H1 (cell line): ENCODE measurements at regions not wholly inside any gene's neighbourhood (a gene's known extent, or its start where the extent isn't known, plus 50 kb on each side); places are given as distances from the start of the nearest gene placed in this dataset.

Source experiments
- CTCF ChIA-PET: fragments of 300-600 bp; sonication (Branson Sonifier 250); formaldehyde crosslinking; loops from one replicate; lab custom pipeline; 2021; ENCODE audit not compliant: partially characterized antibody; lab: Charles Lee
- POLR2A ChIA-PET: fragments of 300-600 bp; sonication (Branson Sonifier 250); formaldehyde crosslinking; loops from one replicate; lab custom pipeline; 2021; ENCODE audit warnings: inconsistent platforms; ENCODE audit not compliant: partially characterized antibody; lab: Charles Lee
- DNase-seq, 2 experiments: peaks; one replicate each; pipeline versions ENCODE4 v3.0.0 to v3.0.0-alpha.2; 2010 to 2022; ENCODE audit warnings: low spot score in 2 of 2, low read depth in 1 of 2, mixed read lengths in 1 of 2
- FAIRE-seq: peaks from 2 replicates; lab custom pipeline; 2011; peaks lifted over from hg19 to GRCh38; lab: Jason Lieb, UNC
- H2AFZ ChIP-seq: 2 replicates; pipeline ENCODE4 v1.8.1; 2012; ENCODE audit warnings: low read length, inconsistent platforms
- H2AK5ac ChIP-seq: 2 replicates; pipeline ENCODE4 v1.6.1; 2013; ENCODE audit warnings: low read depth, low read length
- H2BK120ac ChIP-seq: replicated peaks from 2 replicates; pipeline ENCODE3; 2013; ENCODE audit warnings: low read depth, low read length, inconsistent platforms
- H2BK12ac ChIP-seq: 2 replicates; pipeline ENCODE4 v1.6.1; 2013; ENCODE audit warnings: low read depth, low read length
- H2BK15ac ChIP-seq: 2 replicates; pipeline ENCODE4 v1.6.1; 2013; ENCODE audit warnings: low read length
- H2BK20ac ChIP-seq: 2 replicates; pipeline ENCODE4 v1.6.1; 2013; ENCODE audit warnings: low read length
- H2BK5ac ChIP-seq: 2 replicates; pipeline ENCODE4 v1.6.1; 2013; ENCODE audit warnings: low read depth, low read length
- H3K14ac ChIP-seq: 2 replicates; pipeline ENCODE4 v1.6.1; 2013; ENCODE audit warnings: inconsistent platforms; ENCODE audit not compliant: insufficient read length
- H3K18ac ChIP-seq: 2 replicates; pipeline ENCODE4 v1.6.1; 2013; ENCODE audit warnings: low read length; ENCODE audit errors: extremely low read depth
- H3K23ac ChIP-seq: 2 replicates; pipeline ENCODE4 v1.6.1; 2013; ENCODE audit warnings: inconsistent platforms; ENCODE audit not compliant: insufficient read length
- H3K23me2 ChIP-seq: 2 replicates; pipeline ENCODE4 v1.6.1; 2013; ENCODE audit warnings: low read depth, low read length
- H3K27ac ChIP-seq: 2 replicates; pipeline ENCODE4 v1.6.1; 2011; ENCODE audit warnings: low read depth, low read length, inconsistent platforms
- H3K27me3 ChIP-seq, 4 experiments: replicated peaks in 1 of 4; 1 replicate in 1 of 4; 2 replicates in 3 of 4; pipeline versions ENCODE4 v1.6.1 to v1.8.1; 2011 to 2013; ENCODE audit warnings: low read length in 3 of 4, mild to moderate bottlenecking in 3 of 4, inconsistent platforms in 2 of 4, mixed read lengths in 2 of 4, moderate library complexity in 1 of 4; ENCODE audit not compliant: control insufficient read depth in 3 of 4, insufficient read depth in 3 of 4; ENCODE audit errors: extremely low read depth in 1 of 4
- H3K36me3 ChIP-seq, 4 experiments: 2 replicates each; pipeline versions ENCODE4 v1.6.1 to v1.8.1; 2011 to 2013; ENCODE audit warnings: mild to moderate bottlenecking in 4 of 4, low read length in 3 of 4, moderate library complexity in 2 of 4, control low read depth in 1 of 4, inconsistent platforms in 1 of 4; ENCODE audit not compliant: insufficient read depth in 4 of 4, control insufficient read depth in 2 of 4
- H3K4ac ChIP-seq: replicated peaks from 2 replicates; pipeline ENCODE3; 2013; ENCODE audit warnings: low read length, low read depth, mixed read lengths, inconsistent platforms; ENCODE audit not compliant: insufficient read length
- H3K4me1 ChIP-seq, 4 experiments: replicated peaks in 1 of 4; 1 replicate in 1 of 4; 2 replicates in 3 of 4; pipeline versions ENCODE4 v1.6.1 to v1.8.1; 2011 to 2013; ENCODE audit warnings: low read length in 3 of 4, inconsistent platforms in 2 of 4, mixed read lengths in 1 of 4; ENCODE audit not compliant: insufficient read depth in 4 of 4, control insufficient read depth in 3 of 4
- H3K4me2 ChIP-seq, 2 experiments: 2 replicates each; pipeline versions ENCODE4 v1.6.1 to v1.8.1; 2011 to 2013; ENCODE audit warnings: low read depth in 2 of 2, low read length in 2 of 2, control low read depth in 1 of 2, inconsistent platforms in 1 of 2, mild to moderate bottlenecking in 1 of 2; ENCODE audit not compliant: insufficient read depth in 1 of 2
- H3K4me3 ChIP-seq, 4 experiments: fragments of 200-600, 300-600 bp in 1 of 4; sonication (generic), shearing (Covaris generic), sonication (Bioruptor Twin) in 1 of 4; 2 replicates each; pipeline versions ENCODE4 v1.5.1 to v1.8.1; 2011 to 2016; ENCODE audit warnings: low read length in 4 of 4, low read depth in 3 of 4, control low read depth in 2 of 4, inconsistent platforms in 2 of 4, mild to moderate bottlenecking in 2 of 4, mixed read lengths in 1 of 4, moderate library complexity in 1 of 4; ENCODE audit not compliant: insufficient read depth in 2 of 4; ENCODE audit errors: extremely low read depth in 1 of 4
- H3K56ac ChIP-seq: replicated peaks from 2 replicates; pipeline ENCODE3; 2013; ENCODE audit warnings: low read depth, mild to moderate bottlenecking, mixed read lengths, low read length, inconsistent platforms; ENCODE audit not compliant: insufficient read length
- H3K79me1 ChIP-seq: 2 replicates; pipeline ENCODE4 v1.6.1; 2013; ENCODE audit warnings: low read depth, low read length, control low read depth
- H3K79me2 ChIP-seq, 2 experiments: 2 replicates each; pipeline versions ENCODE4 v1.6.1 to v1.8.1; 2012 to 2013; ENCODE audit warnings: low read length in 2 of 2, mild to moderate bottlenecking in 2 of 2, inconsistent platforms in 1 of 2; ENCODE audit not compliant: insufficient read depth in 2 of 2, control insufficient read depth in 1 of 2
- H3K9ac ChIP-seq, 4 experiments: replicated peaks in 1 of 4; 1 replicate in 1 of 4; 2 replicates in 3 of 4; pipeline versions ENCODE4 v1.6.1 to v1.8.1; 2011 to 2013; ENCODE audit warnings: low read depth in 3 of 4, low read length in 3 of 4, control low read depth in 2 of 4, mild to moderate bottlenecking in 2 of 4, moderate library complexity in 2 of 4, inconsistent platforms in 1 of 4; ENCODE audit errors: extremely low read depth in 1 of 4
- H3K9me3 ChIP-seq, 2 experiments: 2 replicates each; pipeline versions ENCODE4 v1.6.1 to v1.8.1; 2012 to 2013; ENCODE audit warnings: mild to moderate bottlenecking in 2 of 2, moderate library complexity in 2 of 2, control low read depth in 1 of 2, inconsistent platforms in 1 of 2, low read depth in 1 of 2, low read length in 1 of 2, mixed read lengths in 1 of 2; ENCODE audit not compliant: insufficient read depth in 2 of 2
- H4K20me1 ChIP-seq, 2 experiments: replicated peaks in 1 of 2; 2 replicates each; pipeline versions ENCODE3 to v1.8.1; 2011 to 2013; ENCODE audit warnings: inconsistent platforms in 2 of 2, low read length in 2 of 2, mild to moderate bottlenecking in 1 of 2; ENCODE audit not compliant: insufficient read depth in 2 of 2, control insufficient read depth in 1 of 2
- H4K5ac ChIP-seq: 2 replicates; pipeline ENCODE4 v1.6.1; 2013; ENCODE audit warnings: low read length, low read depth, mixed read lengths, inconsistent platforms; ENCODE audit not compliant: insufficient read length
- H4K8ac ChIP-seq: 2 replicates; pipeline ENCODE4 v1.8.0; 2013; ENCODE audit warnings: mild to moderate bottlenecking, moderate library complexity, low read length, inconsistent platforms; ENCODE audit not compliant: insufficient read depth; ENCODE audit errors: extremely low read depth
- H4K91ac ChIP-seq: replicated peaks from 2 replicates; pipeline ENCODE3; 2013; ENCODE audit warnings: low read length, mixed read lengths, inconsistent platforms; ENCODE audit not compliant: insufficient read length
- BCL11A ChIP-seq, 2 experiments: IDR thresholded peaks; one replicate each; pipeline ENCODE4 v1.6.1; 2011; ENCODE audit warnings: low read depth in 2 of 2, low read length in 2 of 2, mild to moderate bottlenecking in 2 of 2
- EZH2 ChIP-seq: fragments of 200-600 bp; sonication (generic); IDR thresholded peaks from 2 replicates; pipeline ENCODE4 v1.7.1; 2012; ENCODE audit warnings: low read depth, mild to moderate bottlenecking, moderate library complexity, low read length, inconsistent platforms; ENCODE audit not compliant: severe bottlenecking
- JUND ChIP-seq: IDR thresholded peaks from 2 replicates; pipeline ENCODE4 v1.6.1; 2011; ENCODE audit warnings: mild to moderate bottlenecking, improper control_type of control experiment, low read length
- KDM4A ChIP-seq: IDR thresholded peaks from one replicate; pipeline ENCODE4 v1.7.1; 2012; ENCODE audit warnings: low read depth, mild to moderate bottlenecking, moderate library complexity, low read length, inconsistent platforms; ENCODE audit not compliant: severe bottlenecking
- POLR2A ChIP-seq, 2 experiments: IDR thresholded peaks; 1 replicate in 1 of 2; 2 replicates in 1 of 2; pipeline ENCODE4 v1.6.1; 2011; ENCODE audit warnings: low read depth in 2 of 2, low read length in 2 of 2, mild to moderate bottlenecking in 2 of 2; ENCODE audit errors: control extremely low read depth in 1 of 2
- RNF2 ChIP-seq: fragments of 200-900, 300-1000 bp; sonication (generic); IDR thresholded peaks from 2 replicates; pipeline ENCODE4 v1.7.1; 2016; ENCODE audit warnings: borderline replicate concordance, low read depth, mild to moderate bottlenecking, antibody characterized with exemption, low read length; ENCODE audit not compliant: poor library complexity, severe bottlenecking; ENCODE audit errors: missing control alignments
- SRF ChIP-seq: IDR thresholded peaks from 2 replicates; pipeline ENCODE4 v1.6.1; 2011; ENCODE audit warnings: mild to moderate bottlenecking, low read depth, low read length, moderate library complexity
- YY1 ChIP-seq: IDR thresholded peaks from 2 replicates; pipeline ENCODE4 v1.6.1; 2011; ENCODE audit warnings: low read depth, mild to moderate bottlenecking, low read length
- WGBS, 2 experiments: shearing (Covaris generic) in 1 of 2; methylation state at CpG; one replicate each; pipeline versions ENCODE4 v1.1.6 to v1.1.7; 2013 to 2015; ENCODE audit warnings: low lambda C conversion rate in 2 of 2, mixed read lengths in 2 of 2, inconsistent platforms in 1 of 2, low coverage in 1 of 2, missing lambda C conversion rate in 1 of 2; ENCODE audit not compliant: insufficient replicate concordance in 2 of 2, insufficient coverage in 1 of 2, insufficient read length in 1 of 2; ENCODE audit errors: extremely low coverage in 1 of 2, missing lambda C conversion rate in 1 of 2; 5-methylcytosine and 5-hydroxymethylcytosine counted together

- DNase-seq (no peak), FAIRE-seq (no peak)
- Histone ChIP-seq H3K23me2 (no peaks in the 10 kb centered on the region), H2BK20ac (no peak overlapping the region), H2BK120ac (no peak overlapping the region), H3K4me2 (no peak overlapping the region), H3K4ac (no peak overlapping the region), H3K36me3 (no peaks in the 10 kb centered on the region), H3K9me3 (no peaks in the 10 kb centered on the region), H4K20me1 (no peaks in the 10 kb centered on the region), H3K4me3 (no peak overlapping the region), H3K18ac (no peak overlapping the region), H2BK12ac (no peak overlapping the region), H3K9ac (no peak overlapping the region), H2AK5ac (no peak overlapping the region), H2AFZ (no peak overlapping the region), H3K79me2 (no peaks in the 10 kb centered on the region), H4K91ac (no peak overlapping the region), H3K56ac (no peak overlapping the region), H3K23ac (no peak overlapping the region), H4K5ac (no peak overlapping the region), H4K8ac (no peak overlapping the region), H2BK5ac (no peak overlapping the region), H3K27ac (no peak overlapping the region), H2BK15ac (no peak overlapping the region), H3K4me1 (peaks cover 0 to 4% (median 2%) of the 10 kb centered on the region in 4 experiments; a peak in 3 of 7 replicates), H3K27me3 (no peaks in the 10 kb centered on the region; a peak in 1 of 7 replicates), H3K14ac (no peak overlapping the region), H3K79me1 (no peaks in the 10 kb centered on the region)
- WGBS, 2 experiments = 90% methylated on average over 23 of the region's 26 CpGs; no CpG with 5 or more reads in 1 of the 2 experiments
- ChIA-PET CTCF (interaction anchor here (0.6 to 1.3 kb wide), 6 partner anchors 14 to 150 kb away, joined by 3 to 4 read pairs (median 3); no protein-coding TSS in a partner anchor), POLR2A (no interaction called here)
- TF ChIP-seq EZH2 (no peak), SRF (no peak), POLR2A (IDR thresholded peaks at IDR 0.05; ENCODE audit: control extremely low read depth in 1 of 2, low read depth in 2 of 2, low read length in 2 of 2) (no peak), BCL11A (IDR thresholded peaks at IDR 0.05; ENCODE audit: low read depth in 2 of 2, low read length in 2 of 2) (no peak), YY1 (no peak), KDM4A (no peak), JUND (no peak), RNF2 (no peak)
Measured at GRCh38 chr14:104373055-104373854, 206.3 kb upstream of the C14orf180 start.
